ENCODE measurements at regions not wholly inside any gene's neighbourhood (a gene's known extent, or its start where the extent isn't known, plus 50 kb on each side); places are given as distances from the start of the nearest gene placed in this dataset.
"Not testable (repeated sequence)": the region's sequence is repeated elsewhere in the genome, so short reads cannot be mapped to it uniquely, and the experiment has no call there.

- no peak overlapping the region for H3K4me3 ChIP-seq (ENCODE audit: low read depth, low read length)
- DNase-seq (ENCODE audit: low read depth, low spot score) = no peak
- TF ChIP-seq, protein P1, sequence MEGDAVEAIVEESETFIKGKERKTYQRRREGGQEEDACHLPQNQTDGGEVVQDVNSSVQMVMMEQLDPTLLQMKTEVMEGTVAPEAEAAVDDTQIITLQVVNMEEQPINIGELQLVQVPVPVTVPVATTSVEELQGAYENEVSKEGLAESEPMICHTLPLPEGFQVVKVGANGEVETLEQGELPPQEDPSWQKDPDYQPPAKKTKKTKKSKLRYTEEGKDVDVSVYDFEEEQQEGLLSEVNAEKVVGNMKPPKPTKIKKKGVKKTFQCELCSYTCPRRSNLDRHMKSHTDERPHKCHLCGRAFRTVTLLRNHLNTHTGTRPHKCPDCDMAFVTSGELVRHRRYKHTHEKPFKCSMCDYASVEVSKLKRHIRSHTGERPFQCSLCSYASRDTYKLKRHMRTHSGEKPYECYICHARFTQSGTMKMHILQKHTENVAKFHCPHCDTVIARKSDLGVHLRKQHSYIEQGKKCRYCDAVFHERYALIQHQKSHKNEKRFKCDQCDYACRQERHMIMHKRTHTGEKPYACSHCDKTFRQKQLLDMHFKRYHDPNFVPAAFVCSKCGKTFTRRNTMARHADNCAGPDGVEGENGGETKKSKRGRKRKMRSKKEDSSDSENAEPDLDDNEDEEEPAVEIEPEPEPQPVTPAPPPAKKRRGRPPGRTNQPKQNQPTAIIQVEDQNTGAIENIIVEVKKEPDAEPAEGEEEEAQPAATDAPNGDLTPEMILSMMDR (IDR thresholded peaks at IDR 0.05; ENCODE audit: low read depth, low read length) = no peak
- in situ Hi-C loops (cut with HindIII; ENCODE audit: low sequenced_read_pairs) = no loop called here
These were observed 494.6 kb downstream of the CHSY3 start for GRCh38 chr5:130398825-130399224.

DNA sequence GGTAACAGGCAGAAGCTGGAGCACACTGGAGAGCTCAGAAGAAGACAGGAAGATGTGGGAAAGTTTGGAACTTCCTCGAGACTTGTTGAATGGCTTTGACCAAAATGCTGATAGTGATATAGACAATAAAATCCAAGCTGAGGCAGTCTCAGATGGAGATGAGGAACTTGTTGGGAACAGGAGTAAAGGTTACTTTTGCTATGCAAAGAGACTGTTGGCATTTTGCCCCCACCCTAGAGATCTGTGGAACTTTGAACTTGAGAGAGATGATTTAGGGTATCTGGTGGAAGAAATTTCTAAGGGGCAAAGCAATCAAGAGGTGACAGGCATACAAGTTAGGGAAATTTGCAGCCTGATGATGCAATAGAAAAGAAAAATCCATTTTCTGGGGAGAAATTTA is 493.5 kb downstream of the CHSY3 start:
- H3K4me3 ChIP-seq (ENCODE audit: low read depth, low read length); in situ Hi-C loops (cut with HindIII; ENCODE audit: low sequenced_read_pairs): not testable (repeated sequence)

GRCh38 chr5:130397132-130397531 is 492.9 kb downstream of the CHSY3 start:
- DNase-seq (ENCODE audit: low read depth, low spot score) = no peak
- H3K4me3 ChIP-seq (ENCODE audit: low read depth, low read length) = no peak overlapping the region
- in situ Hi-C loops (cut with HindIII; ENCODE audit: low sequenced_read_pairs) = no loop called here
- TF ChIP-seq, protein P1 (IDR thresholded peaks at IDR 0.05; ENCODE audit: low read depth, low read length) = no peak

More for the DNA sequence above, 493.5 kb downstream of the CHSY3 start:
- DNase-seq (ENCODE audit: low read depth, low spot score) = not testable (repeated sequence)

DNA sequence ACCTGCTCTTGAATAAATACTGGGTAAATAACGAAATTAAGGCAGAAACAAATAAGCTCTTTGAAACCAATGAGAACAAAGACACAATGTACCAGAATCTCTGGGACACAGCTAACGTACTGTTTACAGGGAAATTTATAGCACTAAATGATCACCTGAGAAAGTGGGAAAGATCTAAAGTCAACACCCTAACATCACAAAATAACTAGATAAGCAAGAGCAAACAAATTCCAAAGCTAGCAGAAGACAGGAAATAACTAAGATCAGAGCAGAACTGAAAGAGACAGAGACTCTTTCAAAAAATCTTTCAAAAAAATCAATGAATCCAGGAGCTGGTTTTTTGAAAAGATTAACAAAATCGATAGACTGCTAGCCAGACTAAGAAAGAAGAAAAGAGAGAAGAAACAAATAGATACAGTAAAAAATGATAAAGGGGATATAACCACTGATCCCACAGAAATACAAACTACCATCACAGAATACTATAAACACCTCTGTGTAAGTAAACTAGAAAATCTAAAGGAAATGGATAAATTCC is 487.5 kb downstream of the CHSY3 start:
- in situ Hi-C loops (cut with HindIII; ENCODE audit: low sequenced_read_pairs); DNase-seq (ENCODE audit: low read depth, low spot score); H3K4me3 ChIP-seq (ENCODE audit: low read depth, low read length): not testable (repeated sequence)

- in situ Hi-C loops (cut with HindIII; ENCODE audit: low sequenced_read_pairs) = no loop called here
- DNase-seq (ENCODE audit: low read depth, low spot score) = no peak
- TF ChIP-seq, protein P1 (IDR thresholded peaks at IDR 0.05; ENCODE audit: low read depth, low read length) = no peak
- no peak overlapping the region for H3K4me3 ChIP-seq (ENCODE audit: low read depth, low read length)
These were observed 481.9 kb downstream of the CHSY3 start for GRCh38 chr5:130386155-130386554.

DNA sequence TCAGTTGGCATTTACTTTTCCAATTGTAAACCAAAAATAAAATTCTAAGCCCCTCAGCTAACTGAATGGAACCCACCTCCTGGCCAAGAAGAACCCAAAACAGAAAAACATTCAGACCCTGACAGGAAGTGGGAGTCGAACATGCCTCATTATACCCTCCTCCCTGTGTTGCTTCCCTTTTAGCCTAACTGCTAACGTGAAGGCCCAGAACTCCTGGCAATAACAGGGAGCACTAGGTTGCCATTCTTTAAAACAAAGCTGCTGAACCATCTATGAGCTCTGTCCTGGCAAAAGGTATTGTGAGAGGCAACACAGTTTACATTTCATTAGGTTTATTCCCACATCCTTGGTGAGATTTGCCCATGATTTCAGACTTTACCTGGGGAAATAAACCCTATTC is 481.4 kb downstream of the CHSY3 start:
- in situ Hi-C loops (cut with HindIII; ENCODE audit: low sequenced_read_pairs) = no loop called here
- TF ChIP-seq, protein P1 (IDR thresholded peaks at IDR 0.05; ENCODE audit: low read depth, low read length) = no peak
- H3K4me3 ChIP-seq (ENCODE audit: low read depth, low read length) = no peak overlapping the region
- no peak for DNase-seq (ENCODE audit: low read depth, low spot score)

GRCh38 chr5:130365956-130366355 is 461.7 kb downstream of the CHSY3 start:
- in situ Hi-C loops (cut with HindIII; ENCODE audit: low sequenced_read_pairs) = no loop called here
- no peak overlapping the region for H3K4me3 ChIP-seq (ENCODE audit: low read depth, low read length)
- no peak for DNase-seq (ENCODE audit: low read depth, low spot score)
- TF ChIP-seq, protein P1 (IDR thresholded peaks at IDR 0.05; ENCODE audit: low read depth, low read length) = no peak

- peak; percentile 5 for DNase-seq (ENCODE audit: low read depth, low spot score)
- in situ Hi-C loops (cut with HindIII; ENCODE audit: low sequenced_read_pairs) = no loop called here
- H3K4me3 ChIP-seq (ENCODE audit: low read depth, low read length) = no peak overlapping the region
- TF ChIP-seq, protein P1 (IDR thresholded peaks at IDR 0.05; ENCODE audit: low read depth, low read length) = no peak
These were observed 445.9 kb downstream of the CHSY3 start for GRCh38 chr5:130350131-130350530.
